B cell (primary cell): ENCODE measurements at regions not wholly inside any gene's neighbourhood (a gene's known extent, or its start where the extent isn't known, plus 50 kb on each side); places are given as distances from the start of the nearest gene placed in this dataset.

Source experiments
- ATAC-seq: fragments of 200-7000 bp; cut with Tn5 transposase; one replicate; pipeline ENCODE4 v1.10.0; 2021; ENCODE audit warnings: low read depth, mild to moderate bottlenecking, moderate number of reproducible peaks, moderate library complexity
- CTCF ChIA-PET: fragments of 350-600 bp; sonication (Branson Sonifier 250); formaldehyde crosslinking; loops from one replicate; lab custom pipeline; 2021; ENCODE audit warnings: antibody characterized with exemption, inconsistent platforms; lab: Charles Lee
- POLR2A ChIA-PET: fragments of 350-600 bp; sonication (Branson Sonifier 250); formaldehyde crosslinking; loops from one replicate; lab custom pipeline; 2021; ENCODE audit warnings: antibody characterized with exemption; lab: Charles Lee
- DNase-seq: peaks from one replicate; pipeline ENCODE4 v3.0.0; 2013
- H2AFZ ChIP-seq: 2 replicates; pipeline ENCODE4 v1.6.1; 2012; ENCODE audit warnings: mild to moderate bottlenecking, low read depth, low read length; ENCODE audit not compliant: insufficient read depth, poor library complexity, severe bottlenecking
- H3K27ac ChIP-seq, 2 donors: 1 replicate in 1 of 2; 2 replicates in 1 of 2; pipeline ENCODE4 v1.5.1; 2012 to 2013; ENCODE audit warnings: low read length in 2 of 2, mild to moderate bottlenecking in 2 of 2, moderate library complexity in 1 of 2
- H3K27me3 ChIP-seq, 4 experiments: fragments of 200-600 bp in 1 of 4; sonication (generic) in 1 of 4; replicated peaks in 1 of 4; 1 replicate in 2 of 4; 2 replicates in 2 of 4; pipeline versions ENCODE4 v1.6.1 to v1.7.0; 2013 to 2016; ENCODE audit warnings: low read length in 3 of 4, mild to moderate bottlenecking in 2 of 4, mixed read lengths in 1 of 4, moderate library complexity in 1 of 4; ENCODE audit not compliant: insufficient read depth in 4 of 4, control insufficient read depth in 3 of 4; ENCODE audit errors: control extremely low read depth in 1 of 4
- H3K36me3 ChIP-seq, 2 experiments: replicated peaks in 1 of 2; 1 replicate in 1 of 2; 2 replicates in 1 of 2; pipeline versions ENCODE4 v1.6.1 to v1.7.1; 2013; ENCODE audit warnings: low read length in 1 of 2; ENCODE audit not compliant: insufficient read depth in 2 of 2, control insufficient read depth in 1 of 2; ENCODE audit errors: control extremely low read depth in 1 of 2, extremely low read depth in 1 of 2
- H3K4me1 ChIP-seq, 2 donors: fragments of 200-600 bp in 1 of 2; sonication (generic) in 1 of 2; 1 replicate in 1 of 2; 2 replicates in 1 of 2; pipeline versions ENCODE4 v1.5.1 to v1.6.1; 2013 to 2017; ENCODE audit warnings: low read length in 2 of 2; ENCODE audit not compliant: control insufficient read depth in 2 of 2, insufficient read depth in 2 of 2
- H3K4me2 ChIP-seq: replicated peaks from 2 replicates; pipeline ENCODE3; 2012; ENCODE audit warnings: mild to moderate bottlenecking, low read depth, low read length; ENCODE audit not compliant: poor library complexity, severe bottlenecking
- H3K4me3 ChIP-seq, 5 experiments: fragments of 200-600 bp in 1 of 5; sonication (generic) in 1 of 5; 1 replicate in 3 of 5; 2 replicates in 2 of 5; pipeline versions ENCODE4 v1.5.1 to v1.7.0; 2011 to 2016; ENCODE audit warnings: low read length in 4 of 5, mild to moderate bottlenecking in 4 of 5, low read depth in 2 of 5, control low read depth in 1 of 5, moderate library complexity in 1 of 5; ENCODE audit not compliant: insufficient read depth in 1 of 5; ENCODE audit errors: control extremely low read depth in 1 of 5, extremely low read depth in 1 of 5
- H3K79me2 ChIP-seq: fragments of 200-600 bp; sonication (generic); one replicate; pipeline ENCODE4 v1.6.0; 2016; ENCODE audit warnings: low read length; ENCODE audit not compliant: control insufficient read depth, insufficient read depth
- H3K9ac ChIP-seq: fragments of 200-600 bp; sonication (generic); 2 replicates; pipeline ENCODE4 v1.6.1; 2017; ENCODE audit warnings: mild to moderate bottlenecking, low read length, moderate library complexity
- H3K9me3 ChIP-seq, 3 donors: one replicate each; pipeline versions ENCODE4 v1.6.1 to v1.7.1; 2013; ENCODE audit warnings: low read length in 2 of 3; ENCODE audit not compliant: control insufficient read depth in 2 of 3, insufficient read depth in 1 of 3; ENCODE audit errors: control extremely low read depth in 1 of 3
- H4K20me1 ChIP-seq: 2 replicates; pipeline ENCODE4 v1.6.0; 2012; ENCODE audit warnings: mild to moderate bottlenecking, low read length; ENCODE audit not compliant: insufficient read depth, control insufficient read depth, poor library complexity, severe bottlenecking
- H3K27ac Mint-ChIP-seq: one replicate; pipeline ENCODE4 v1.8.0; 2021; ENCODE audit warnings: mixed read lengths
- H3K27me3 Mint-ChIP-seq: one replicate; pipeline ENCODE4 v1.8.0; 2021; ENCODE audit warnings: mixed read lengths
- H3K4me1 Mint-ChIP-seq: one replicate; pipeline ENCODE4 v1.8.0; 2021; ENCODE audit warnings: mixed read lengths
- H3K4me3 Mint-ChIP-seq: one replicate; pipeline ENCODE4 v1.8.0; 2021; ENCODE audit warnings: mixed read lengths
- H3K9me3 Mint-ChIP-seq: one replicate; pipeline ENCODE4 v1.8.0; 2022; ENCODE audit warnings: mixed read lengths; ENCODE audit not compliant: insufficient read depth
- CTCF ChIP-seq: fragments of 200-600 bp; IDR thresholded peaks from one replicate; pipeline ENCODE4 v1.8.0; 2022; ENCODE audit warnings: antibody characterized with exemption, mild to moderate bottlenecking
- EZH2 ChIP-seq: IDR thresholded peaks from 2 replicates; pipeline ENCODE4 v1.6.1; 2012; ENCODE audit warnings: borderline replicate concordance, low read depth, mild to moderate bottlenecking, moderate library complexity, low read length; ENCODE audit not compliant: insufficient read depth, poor library complexity, severe bottlenecking
- WGBS: methylation state at CpG from one replicate; pipeline ENCODE4 v1.1.5; 2013; ENCODE audit warnings: missing lambda C conversion rate; ENCODE audit not compliant: insufficient coverage; 5-methylcytosine and 5-hydroxymethylcytosine counted together
- intact Hi-C: fragments of 100-400 bp; cut with micrococcal nuclease; formaldehyde crosslinking; loops from one replicate; pipeline ENCODE4 v1.10.0; 2022

GRCh38 chr16:74033441-74033995 is 263.1 kb upstream of the PSMD7 start:
- H2AFZ ChIP-seq: no peak overlapping the region
- no peaks in the 10 kb centered on the region for H3K27me3 Mint-ChIP-seq
- no peak overlapping the region for H3K9ac ChIP-seq
- ChIA-PET CTCF (no interaction called here), POLR2A (no interaction called here)
- no peaks in the 10 kb centered on the region for H3K4me1 Mint-ChIP-seq
- H4K20me1 ChIP-seq: no peaks in the 10 kb centered on the region
- ATAC-seq (no peak), DNase-seq (no peak)
- no peaks in the 10 kb centered on the region for H3K36me3 ChIP-seq
- no peaks in the 10 kb centered on the region for H3K4me1 ChIP-seq
- intact Hi-C loops: no loop called here
- no peak for TF ChIP-seq EZH2
- no peak for TF ChIP-seq CTCF
- 41% methylated on average over 5 of the region's 9 CpGs for WGBS
- no peak overlapping the region for H3K27ac ChIP-seq
- no peaks in the 10 kb centered on the region for H3K79me2 ChIP-seq
- no peaks in the 10 kb centered on the region for H3K9me3 Mint-ChIP-seq
- no peak overlapping the region for H3K4me3 ChIP-seq
- H3K4me3 Mint-ChIP-seq: no peak overlapping the region
- H3K27ac Mint-ChIP-seq: no peak overlapping the region
- no peaks in the 10 kb centered on the region for H3K27me3 ChIP-seq
- H3K4me2 ChIP-seq: no peak overlapping the region
- H3K9me3 ChIP-seq: no peaks in the 10 kb centered on the region

- no peaks in the 10 kb centered on the region for H3K9me3 ChIP-seq
- CTCF ChIA-PET: no interaction called here
- ATAC-seq (no peak), DNase-seq (no peak)
- H3K4me2 ChIP-seq: no peak overlapping the region
- POLR2A ChIA-PET: no interaction called here
- TF ChIP-seq CTCF: no peak
- TF ChIP-seq EZH2: no peak
- 93% methylated on average over 4 of the region's 4 CpGs for WGBS
- no peak overlapping the region for H2AFZ ChIP-seq
- no peaks in the 10 kb centered on the region for H3K36me3 ChIP-seq
- H3K27me3 ChIP-seq: no peaks in the 10 kb centered on the region
- H3K9ac ChIP-seq: no peak overlapping the region
- Mint-ChIP-seq H3K4me1 (no peaks in the 10 kb centered on the region), H3K27me3 (peaks cover under 1% of the 10 kb centered on the region), H3K9me3 (no peaks in the 10 kb centered on the region), H3K27ac (no peak overlapping the region), H3K4me3 (no peak overlapping the region)
- intact Hi-C loops: no loop called here
- no peaks in the 10 kb centered on the region for H3K79me2 ChIP-seq
- no peak overlapping the region for H3K27ac ChIP-seq
- H4K20me1 ChIP-seq: no peaks in the 10 kb centered on the region
- H3K4me3 ChIP-seq: no peak overlapping the region
- no peaks in the 10 kb centered on the region for H3K4me1 ChIP-seq
Observed at GRCh38 chr16:74031551-74031950, 265.1 kb upstream of the PSMD7 start.
